ENCODE measurements at regions not wholly inside any gene's neighbourhood (a gene's known extent, or its start where the extent isn't known, plus 50 kb on each side); places are given as distances from the start of the nearest gene placed in this dataset.

GRCh38 chrX:103440621-103441020 lies 64.3 kb downstream of the BEX3 start:
- TF ChIP-seq ARNT (IDR thresholded peaks at IDR 0.05), result no peak
- no peak for TF ChIP-seq NFRKB (IDR thresholded peaks at IDR 0.05)
- TF ChIP-seq L3MBTL2 (conservative IDR thresholded peaks at IDR 0.05), result no peak
- no peak for TF ChIP-seq CTBP1 (IDR thresholded peaks at IDR 0.05; ENCODE audit: borderline replicate concordance)
- no peak for TF ChIP-seq SP1 (IDR thresholded peaks at IDR 0.05)
- TF ChIP-seq ELF4 (IDR thresholded peaks at IDR 0.05), result no peak
- no peak for TF ChIP-seq TARDBP (IDR thresholded peaks at IDR 0.05)
- TF ChIP-seq SUZ12 (IDR thresholded peaks at IDR 0.05), result no peak
